GM12865 (cell line): ENCODE measurements at regions not wholly inside any gene's neighbourhood (a gene's known extent, or its start where the extent isn't known, plus 50 kb on each side); places are given as distances from the start of the nearest gene placed in this dataset.

Experiments used
- DNase-seq: peaks from one replicate; pipeline ENCODE4 v3.0.0; 2010; ENCODE audit warnings: low read depth
- H3K4me3 ChIP-seq: 2 replicates; pipeline ENCODE4 v1.5.1; 2011; ENCODE audit warnings: mild to moderate bottlenecking, low read depth, low read length, control low read depth
- CTCF ChIP-seq: IDR thresholded peaks from 2 replicates; pipeline ENCODE4 v1.5.1; 2011; ENCODE audit warnings: low read length, control low read depth, low read depth, inconsistent platforms; ENCODE audit not compliant: insufficient read depth; ENCODE audit errors: missing control alignments

- TF ChIP-seq CTCF = no peak
- no peak for DNase-seq
- H3K4me3 ChIP-seq = no peak overlapping the region
Measured at GRCh38 chr10:107552963-107553362, 388.5 kb upstream of the SORCS1 start.

- no peak for TF ChIP-seq CTCF
- H3K4me3 ChIP-seq = no peak overlapping the region
- no peak for DNase-seq
Measured at GRCh38 chr10:107548301-107548700, 383.8 kb upstream of the SORCS1 start.

- no peak for TF ChIP-seq CTCF
- H3K4me3 ChIP-seq = no peak overlapping the region
- no peak for DNase-seq
Measured at GRCh38 chr10:107546986-107547385, 382.5 kb upstream of the SORCS1 start.

- H3K4me3 ChIP-seq = no peak overlapping the region
- DNase-seq = no peak
- TF ChIP-seq CTCF = no peak
Measured at GRCh38 chr10:107546284-107546683, 381.8 kb upstream of the SORCS1 start.

GRCh38 chr10:107545717-107546116 lies 381.2 kb upstream of the SORCS1 start:
- no peak overlapping the region for H3K4me3 ChIP-seq
- no peak for TF ChIP-seq CTCF
- no peak for DNase-seq

- no peak for TF ChIP-seq CTCF
- no peak overlapping the region for H3K4me3 ChIP-seq
- no peak for DNase-seq
Measured at GRCh38 chr10:107544706-107545520, 380.4 kb upstream of the SORCS1 start.

- H3K4me3 ChIP-seq = no peak overlapping the region
- no peak for TF ChIP-seq CTCF
- no peak for DNase-seq
Measured at GRCh38 chr10:107542607-107543006, 378.1 kb upstream of the SORCS1 start.
